ENCODE measurements at regions not wholly inside any gene's neighbourhood (a gene's known extent, or its start where the extent isn't known, plus 50 kb on each side); places are given as distances from the start of the nearest gene placed in this dataset.

- TF ChIP-seq CTCF (IDR thresholded peaks at IDR 0.05 in 4 of 5, conservative IDR thresholded peaks at IDR 0.05 in 1 of 5) (no peak), POLR2A (IDR thresholded peaks at IDR 0.05) (no peak)
Measured at GRCh38 chr18:45328811-45329210, 286.5 kb upstream of the SLC14A2 start.
